ENCODE measurements at regions not wholly inside any gene's neighbourhood (a gene's known extent, or its start where the extent isn't known, plus 50 kb on each side); places are given as distances from the start of the nearest gene placed in this dataset.

- no peak overlapping the region for H3K9ac ChIP-seq (ENCODE audit: insufficient read depth in 1 of 2, low read length in 2 of 2)
- WGBS, 2 donors: 70 to 86% methylated on average over 5 of the region's 5 CpGs
- DNase-seq (no peak), ATAC-seq (ENCODE audit: insufficient read depth, low FRiP score) (no peak)
- no peak overlapping the region for H3K27ac ChIP-seq (ENCODE audit: low read depth in 1 of 2, low read length in 1 of 2)
- H3K4me3 ChIP-seq: no peak overlapping the region
- H3K9me3 ChIP-seq (ENCODE audit: control insufficient read depth in 4 of 4, insufficient read depth in 3 of 4, low read length in 3 of 4): no peaks in the 10 kb centered on the region
- no peaks in the 10 kb centered on the region for H3K36me3 ChIP-seq (ENCODE audit: control insufficient read depth in 4 of 4, insufficient read depth in 4 of 4, low read length in 4 of 4)
- no peaks in the 10 kb centered on the region for H3K27me3 ChIP-seq (ENCODE audit: control insufficient read depth in 3 of 3, insufficient read depth in 3 of 3, low read length in 2 of 3)
- no peak for TF ChIP-seq CTCF (IDR thresholded peaks at IDR 0.05; ENCODE audit: control extremely low read depth, extremely low read depth)
- H3K4me1 ChIP-seq (ENCODE audit: control insufficient read depth in 5 of 5, insufficient read depth in 5 of 5, low read length in 5 of 5): no peaks in the 10 kb centered on the region
These were observed 655.5 kb upstream of the ZNF608 start for GRCh38 chr5:125401724-125402622.

GRCh38 chr5:125402787-125403186 is 656.3 kb upstream of the ZNF608 start:
- no peak overlapping the region for H3K9ac ChIP-seq (ENCODE audit: insufficient read depth in 1 of 2, low read length in 2 of 2)
- DNase-seq (no peak), ATAC-seq (ENCODE audit: insufficient read depth, low FRiP score) (no peak)
- H3K27me3 ChIP-seq (ENCODE audit: control insufficient read depth in 3 of 3, insufficient read depth in 3 of 3, low read length in 2 of 3): no peaks in the 10 kb centered on the region
- H3K4me3 ChIP-seq: no peak overlapping the region
- no peaks in the 10 kb centered on the region for H3K36me3 ChIP-seq (ENCODE audit: control insufficient read depth in 4 of 4, insufficient read depth in 4 of 4, low read length in 4 of 4)
- no peak overlapping the region for H3K27ac ChIP-seq (ENCODE audit: low read depth in 1 of 2, low read length in 1 of 2)
- H3K9me3 ChIP-seq (ENCODE audit: control insufficient read depth in 4 of 4, insufficient read depth in 3 of 4, low read length in 3 of 4): no peaks in the 10 kb centered on the region
- WGBS, 2 donors: 65 to 80% methylated on average over 4 of the region's 4 CpGs
- no peak for TF ChIP-seq CTCF (IDR thresholded peaks at IDR 0.05; ENCODE audit: control extremely low read depth, extremely low read depth)
- H3K4me1 ChIP-seq (ENCODE audit: control insufficient read depth in 5 of 5, insufficient read depth in 5 of 5, low read length in 5 of 5): no peaks in the 10 kb centered on the region

DNA sequence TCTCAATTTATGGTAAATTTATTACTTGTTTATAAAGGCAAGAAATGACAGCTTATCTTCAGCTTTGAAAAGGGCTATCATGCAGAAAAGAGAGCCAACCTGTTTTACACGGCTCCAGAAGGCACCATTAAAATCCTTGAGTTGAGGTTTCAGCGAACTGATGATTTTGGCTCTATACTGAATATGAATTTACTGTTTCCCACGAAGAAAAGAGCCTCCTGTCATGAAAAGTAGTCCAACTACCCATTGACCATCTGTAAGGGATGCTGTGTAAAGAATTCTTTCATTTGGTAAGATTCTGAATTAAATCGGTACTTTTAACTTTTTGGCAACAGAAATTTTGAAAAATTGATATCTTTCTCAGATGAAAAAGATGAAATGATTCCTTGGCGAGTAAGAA is 657.6 kb upstream of the ZNF608 start:
- Histone ChIP-seq H3K27me3 (ENCODE audit: control insufficient read depth in 3 of 3, insufficient read depth in 3 of 3, low read length in 2 of 3) (no peaks in the 10 kb centered on the region), H3K4me3 (no peak overlapping the region), H3K27ac (ENCODE audit: low read depth in 1 of 2, low read length in 1 of 2) (no peak overlapping the region), H3K4me1 (ENCODE audit: control insufficient read depth in 5 of 5, insufficient read depth in 5 of 5, low read length in 5 of 5) (peaks cover 0 to 8% (median 3%) of the 10 kb centered on the region in 5 donors), H3K9ac (ENCODE audit: insufficient read depth in 1 of 2, low read length in 2 of 2) (no peak overlapping the region), H3K36me3 (ENCODE audit: control insufficient read depth in 4 of 4, insufficient read depth in 4 of 4, low read length in 4 of 4) (no peaks in the 10 kb centered on the region), H3K9me3 (ENCODE audit: control insufficient read depth in 4 of 4, insufficient read depth in 3 of 4, low read length in 3 of 4) (no peaks in the 10 kb centered on the region)
- ATAC-seq (ENCODE audit: insufficient read depth, low FRiP score): no peak
- no peak for DNase-seq
- WGBS, 2 donors: 82 to 90% methylated on average over 5 of the region's 5 CpGs
- TF ChIP-seq CTCF (IDR thresholded peaks at IDR 0.05; ENCODE audit: control extremely low read depth, extremely low read depth): no peak

All from lung (tissue), 11 donors.